WTC11 (cell line): ENCODE measurements at regions not wholly inside any gene's neighbourhood (a gene's known extent, or its start where the extent isn't known, plus 50 kb on each side); places are given as distances from the start of the nearest gene placed in this dataset.

Experiments
- ATAC-seq: fragments of 200-7000 bp; cut with Tn5 transposase; 2 replicates; pipeline ENCODE4 v1.10.0; 2021; ENCODE audit warnings: mild to moderate bottlenecking, moderate library complexity
- CTCF ChIA-PET: fragments of 300-600 bp; sonication (Branson Sonifier 250); formaldehyde crosslinking; loops from one replicate; lab custom pipeline; 2021; ENCODE audit warnings: antibody characterized with exemption; lab: Charles Lee
- POLR2A ChIA-PET: fragments of 350-600 bp; sonication (Branson Sonifier 250); formaldehyde crosslinking; loops from one replicate; lab custom pipeline; 2021; ENCODE audit warnings: antibody characterized with exemption; lab: Charles Lee
- DNase-seq: peaks from one replicate; pipeline ENCODE4 v3.0.0; 2021; ENCODE audit warnings: low spot score
- H3K27ac Mint-ChIP-seq: 2 replicates; pipeline ENCODE4 v1.8.0; 2021; ENCODE audit warnings: mixed read lengths
- H3K27me3 Mint-ChIP-seq: 2 replicates; pipeline ENCODE4 v1.8.0; 2021; ENCODE audit warnings: low read depth, mild to moderate bottlenecking, moderate library complexity, mixed read lengths
- H3K36me3 Mint-ChIP-seq: 2 replicates; pipeline ENCODE4 v1.8.0; 2021; ENCODE audit warnings: mixed read lengths
- H3K4me1 Mint-ChIP-seq: 2 replicates; pipeline ENCODE4 v1.8.0; 2022; ENCODE audit warnings: mixed read lengths
- H3K4me3 Mint-ChIP-seq: 2 replicates; pipeline ENCODE4 v1.8.0; 2021; ENCODE audit warnings: mild to moderate bottlenecking, moderate library complexity, mixed read lengths
- H3K9me3 Mint-ChIP-seq: 2 replicates; pipeline ENCODE4 v1.8.0; 2021; ENCODE audit warnings: mixed read lengths
- CBFB ChIP-seq: sonication (generic); formaldehyde crosslinking; IDR thresholded peaks from 2 replicates; pipeline ENCODE4 v1.8.1; 2022; ENCODE audit warnings: mild to moderate bottlenecking, low read depth, missing genetic modification reagents
- CREB1 ChIP-seq: sonication (generic); formaldehyde crosslinking; IDR thresholded peaks from 2 replicates; pipeline ENCODE4 v1.8.0; 2023; ENCODE audit warnings: mild to moderate bottlenecking, missing genetic modification reagents
- E2F1 ChIP-seq: sonication (generic); formaldehyde crosslinking; IDR thresholded peaks from 2 replicates; pipeline ENCODE4 v1.8.0; 2022; ENCODE audit warnings: mild to moderate bottlenecking, missing genetic modification reagents
- ERG ChIP-seq: fragments of 250-450 bp; sonication (Bioruptor Pico); IDR thresholded peaks from 2 replicates; pipeline ENCODE4 v1.8.0; 2021; ENCODE audit warnings: mild to moderate bottlenecking
- FOXP1 ChIP-seq: sonication (generic); formaldehyde crosslinking; IDR thresholded peaks from 2 replicates; pipeline ENCODE4 v1.8.0; 2022; ENCODE audit warnings: missing genetic modification reagents, mild to moderate bottlenecking, moderate library complexity, borderline replicate concordance
- KAT7 ChIP-seq: sonication (generic); formaldehyde crosslinking; IDR thresholded peaks from 2 replicates; pipeline ENCODE4 v1.8.1; 2023; ENCODE audit warnings: missing genetic modification reagents, mild to moderate bottlenecking, borderline replicate concordance
- RELA ChIP-seq: sonication (generic); formaldehyde crosslinking; IDR thresholded peaks from 2 replicates; pipeline ENCODE4 v1.8.1; 2022; ENCODE audit warnings: missing genetic modification reagents, mild to moderate bottlenecking, borderline replicate concordance
- RORB ChIP-seq: fragments of 250-450 bp; sonication (Bioruptor Pico); IDR thresholded peaks from 2 replicates; pipeline ENCODE4 v1.9.0; 2021; ENCODE audit warnings: mild to moderate bottlenecking
- SOX15 ChIP-seq: fragments of 250-450 bp; sonication (Bioruptor Pico); IDR thresholded peaks from 2 replicates; pipeline ENCODE4 v1.9.0; 2021; ENCODE audit warnings: mild to moderate bottlenecking
- STAT6 ChIP-seq: sonication (generic); formaldehyde crosslinking; conservative IDR thresholded peaks from 2 replicates; pipeline ENCODE4 v1.8.1; 2023; ENCODE audit warnings: mild to moderate bottlenecking, low read depth, missing genetic modification reagents, moderate library complexity
- TCF7 ChIP-seq: sonication (generic); formaldehyde crosslinking; IDR thresholded peaks from 2 replicates; pipeline ENCODE4 v1.8.0; 2022; ENCODE audit warnings: mild to moderate bottlenecking, low read depth, missing genetic modification reagents, moderate library complexity
- TP53 ChIP-seq: sonication (generic); formaldehyde crosslinking; IDR thresholded peaks from 2 replicates; pipeline ENCODE4 v1.8.1; 2023; ENCODE audit warnings: mild to moderate bottlenecking, missing genetic modification reagents
- ZNF121 ChIP-seq: sonication (generic); formaldehyde crosslinking; IDR thresholded peaks from 2 replicates; pipeline ENCODE4 v1.8.0; 2023; ENCODE audit warnings: missing genetic modification reagents
- ZNF416 ChIP-seq: fragments of 250-450 bp; sonication (Bioruptor Pico); IDR thresholded peaks from 2 replicates; pipeline ENCODE4 v1.9.0; 2021; ENCODE audit warnings: mild to moderate bottlenecking, inconsistent platforms
- ZNF423 ChIP-seq: fragments of 250-450 bp; sonication (Bioruptor Pico); IDR thresholded peaks from 2 replicates; pipeline ENCODE4 v2.1.2; 2022; ENCODE audit warnings: mild to moderate bottlenecking, moderate library complexity
- TF ChIP-seq, protein P1 (sequence below): sonication (generic); formaldehyde crosslinking; IDR thresholded peaks from 2 replicates; pipeline ENCODE4 v1.8.1; 2022; ENCODE audit warnings: low read depth, mild to moderate bottlenecking, moderate library complexity, missing genetic modification reagents, borderline replicate concordance
- TF ChIP-seq, protein P2 (sequence below): sonication (generic); formaldehyde crosslinking; IDR thresholded peaks from 2 replicates; pipeline ENCODE4 v1.8.1; 2023; ENCODE audit warnings: mild to moderate bottlenecking, moderate library complexity, missing genetic modification reagents
- TF ChIP-seq, protein P3 (sequence below): sonication (generic); formaldehyde crosslinking; IDR thresholded peaks from 2 replicates; pipeline ENCODE4 v1.8.0; 2022; ENCODE audit warnings: missing genetic modification reagents

- no peak overlapping the region for H3K4me3 Mint-ChIP-seq
- POLR2A ChIA-PET: no interaction called here
- 0 out of 2 replicates have a peak, but pooled peaks cover 2% of the 10 kb centered on the region for H3K27me3 Mint-ChIP-seq
- no peak for ATAC-seq
- no peak for TF ChIP-seq TP53 (CRISPR knock-in tag)
- TF ChIP-seq KAT7 (CRISPR knock-in tag): no peak
- TF ChIP-seq, protein P1, sequence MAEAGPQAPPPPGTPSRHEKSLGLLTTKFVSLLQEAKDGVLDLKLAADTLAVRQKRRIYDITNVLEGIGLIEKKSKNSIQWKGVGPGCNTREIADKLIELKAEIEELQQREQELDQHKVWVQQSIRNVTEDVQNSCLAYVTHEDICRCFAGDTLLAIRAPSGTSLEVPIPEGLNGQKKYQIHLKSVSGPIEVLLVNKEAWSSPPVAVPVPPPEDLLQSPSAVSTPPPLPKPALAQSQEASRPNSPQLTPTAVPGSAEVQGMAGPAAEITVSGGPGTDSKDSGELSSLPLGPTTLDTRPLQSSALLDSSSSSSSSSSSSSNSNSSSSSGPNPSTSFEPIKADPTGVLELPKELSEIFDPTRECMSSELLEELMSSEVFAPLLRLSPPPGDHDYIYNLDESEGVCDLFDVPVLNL (CRISPR knock-in tag): no peak
- TF ChIP-seq FOXP1 (CRISPR knock-in tag): no peak
- TF ChIP-seq, protein P2, sequence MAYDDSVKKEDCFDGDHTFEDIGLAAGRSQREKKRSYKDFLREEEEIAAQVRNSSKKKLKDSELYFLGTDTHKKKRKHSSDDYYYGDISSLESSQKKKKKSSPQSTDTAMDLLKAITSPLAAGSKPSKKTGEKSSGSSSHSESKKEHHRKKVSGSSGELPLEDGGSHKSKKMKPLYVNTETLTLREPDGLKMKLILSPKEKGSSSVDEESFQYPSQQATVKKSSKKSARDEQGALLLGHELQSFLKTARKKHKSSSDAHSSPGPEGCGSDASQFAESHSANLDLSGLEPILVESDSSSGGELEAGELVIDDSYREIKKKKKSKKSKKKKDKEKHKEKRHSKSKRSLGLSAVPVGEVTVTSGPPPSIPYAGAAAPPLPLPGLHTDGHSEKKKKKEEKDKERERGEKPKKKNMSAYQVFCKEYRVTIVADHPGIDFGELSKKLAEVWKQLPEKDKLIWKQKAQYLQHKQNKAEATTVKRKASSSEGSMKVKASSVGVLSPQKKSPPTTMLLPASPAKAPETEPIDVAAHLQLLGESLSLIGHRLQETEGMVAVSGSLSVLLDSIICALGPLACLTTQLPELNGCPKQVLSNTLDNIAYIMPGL (CRISPR knock-in tag): no peak
- no peak for TF ChIP-seq SOX15 (CRISPR knock-in tag)
- no peak for TF ChIP-seq TCF7
- TF ChIP-seq, protein P3, sequence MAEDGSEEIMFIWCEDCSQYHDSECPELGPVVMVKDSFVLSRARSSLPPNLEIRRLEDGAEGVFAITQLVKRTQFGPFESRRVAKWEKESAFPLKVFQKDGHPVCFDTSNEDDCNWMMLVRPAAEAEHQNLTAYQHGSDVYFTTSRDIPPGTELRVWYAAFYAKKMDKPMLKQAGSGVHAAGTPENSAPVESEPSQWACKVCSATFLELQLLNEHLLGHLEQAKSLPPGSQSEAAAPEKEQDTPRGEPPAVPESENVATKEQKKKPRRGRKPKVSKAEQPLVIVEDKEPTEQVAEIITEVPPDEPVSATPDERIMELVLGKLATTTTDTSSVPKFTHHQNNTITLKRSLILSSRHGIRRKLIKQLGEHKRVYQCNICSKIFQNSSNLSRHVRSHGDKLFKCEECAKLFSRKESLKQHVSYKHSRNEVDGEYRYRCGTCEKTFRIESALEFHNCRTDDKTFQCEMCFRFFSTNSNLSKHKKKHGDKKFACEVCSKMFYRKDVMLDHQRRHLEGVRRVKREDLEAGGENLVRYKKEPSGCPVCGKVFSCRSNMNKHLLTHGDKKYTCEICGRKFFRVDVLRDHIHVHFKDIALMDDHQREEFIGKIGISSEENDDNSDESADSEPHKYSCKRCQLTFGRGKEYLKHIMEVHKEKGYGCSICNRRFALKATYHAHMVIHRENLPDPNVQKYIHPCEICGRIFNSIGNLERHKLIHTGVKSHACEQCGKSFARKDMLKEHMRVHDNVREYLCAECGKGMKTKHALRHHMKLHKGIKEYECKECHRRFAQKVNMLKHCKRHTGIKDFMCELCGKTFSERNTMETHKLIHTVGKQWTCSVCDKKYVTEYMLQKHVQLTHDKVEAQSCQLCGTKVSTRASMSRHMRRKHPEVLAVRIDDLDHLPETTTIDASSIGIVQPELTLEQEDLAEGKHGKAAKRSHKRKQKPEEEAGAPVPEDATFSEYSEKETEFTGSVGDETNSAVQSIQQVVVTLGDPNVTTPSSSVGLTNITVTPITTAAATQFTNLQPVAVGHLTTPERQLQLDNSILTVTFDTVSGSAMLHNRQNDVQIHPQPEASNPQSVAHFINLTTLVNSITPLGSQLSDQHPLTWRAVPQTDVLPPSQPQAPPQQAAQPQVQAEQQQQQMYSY: no peak
- TF ChIP-seq RELA: no peak
- TF ChIP-seq, all 79 proteins: peak for 0
- CTCF ChIA-PET: no interaction called here
- H3K36me3 Mint-ChIP-seq: peaks cover 18% of the 10 kb centered on the region
- no peaks in the 10 kb centered on the region for H3K4me1 Mint-ChIP-seq
- DNase-seq: no peak
- peaks cover 27% of the 10 kb centered on the region for H3K9me3 Mint-ChIP-seq
- no peak overlapping the region for H3K27ac Mint-ChIP-seq
Measured at GRCh38 chr16:62989480-62989879, 953.2 kb upstream of the CDH8 start.

- no peak overlapping the region for H3K4me3 Mint-ChIP-seq
- ATAC-seq: no peak
- DNase-seq: no peak
- TF ChIP-seq ZNF416 (CRISPR knock-in tag): no peak
- no peak for TF ChIP-seq CREB1 (CRISPR knock-in tag)
- no peak overlapping the region for H3K27ac Mint-ChIP-seq
- ChIA-PET POLR2A (no interaction called here), CTCF (no interaction called here)
- H3K27me3 Mint-ChIP-seq: 0 out of 2 replicates have a peak, but pooled peaks cover 4% of the 10 kb centered on the region
- H3K36me3 Mint-ChIP-seq: peaks cover 24% of the 10 kb centered on the region
- peaks cover 31% of the 10 kb centered on the region for H3K9me3 Mint-ChIP-seq
- 0 out of 2 replicates have a peak, but pooled peaks cover 3% of the 10 kb centered on the region for H3K4me1 Mint-ChIP-seq
Measured at GRCh38 chr16:62985722-62986121, 949.5 kb upstream of the CDH8 start.

- Mint-ChIP-seq H3K4me1 (0 out of 2 replicates have a peak, but pooled peaks cover 3% of the 10 kb centered on the region), H3K36me3 (peaks cover 3% of the 10 kb centered on the region; the same call in 1 of the 2 replicates), H3K9me3 (peaks cover 4% of the 10 kb centered on the region), H3K27me3 (no peaks in the 10 kb centered on the region), H3K4me3 (no peak overlapping the region), H3K27ac (no peak overlapping the region)
- ChIA-PET CTCF (interaction anchor here (0.6 kb wide), 1 partner anchor 629 kb away, joined by 3 read pairs; no protein-coding TSS in a partner anchor), POLR2A (no interaction called here)
- DNase-seq (no peak), ATAC-seq (no peak)
- TF ChIP-seq ZNF121 (no peak), CBFB (CRISPR knock-in tag) (no peak), ZNF423 (no peak), RORB (CRISPR knock-in tag) (no peak), STAT6 (CRISPR knock-in tag) (no peak), ERG (no peak), E2F1 (CRISPR knock-in tag) (no peak)
- TF ChIP-seq, protein P1 (CRISPR knock-in tag): no peak
Measured at GRCh38 chr16:62978451-62978850, 942.2 kb upstream of the CDH8 start.
